SIG-M5 treated with dmso at 0.1 percent for 504 hours (cell line): ENCODE measurements at regions not wholly inside any gene's neighbourhood (a gene's known extent, or its start where the extent isn't known, plus 50 kb on each side); places are given as distances from the start of the nearest gene placed in this dataset.
"Not testable (repeated sequence)": the region's sequence is repeated elsewhere in the genome, so short reads cannot be mapped to it uniquely, and the experiment has no call there.

Experiments used
- DNase-seq: peaks from one replicate; lab custom pipeline; 2025; ENCODE audit not compliant: unreplicated experiment; lab: John Stamatoyannopoulos, UW

GRCh38 chr2:84373391-84373790, 85.7 kb downstream of the SUCLG1 start:
- DNase-seq, result no peak

- DNase-seq, result no peak
Observed at GRCh38 chr2:84362541-84362940, 96.5 kb downstream of the SUCLG1 start.

- DNase-seq, result peak; percentile 2
Observed at GRCh38 chr2:84338069-84338468, 121.0 kb downstream of the SUCLG1 start.

- DNase-seq, result no peak
Observed at GRCh38 chr2:84327645-84328249, 131.3 kb downstream of the SUCLG1 start.

GRCh38 chr2:84326831-84327432, 132.1 kb downstream of the SUCLG1 start:
- DNase-seq, result no peak

GRCh38 chr2:84323890-84324289, 135.2 kb downstream of the SUCLG1 start:
- DNase-seq, result no peak

GRCh38 chr2:84320940-84321339, 138.1 kb downstream of the SUCLG1 start:
- DNase-seq, result no peak

- no peak for DNase-seq
Observed at GRCh38 chr2:84319581-84319980, 139.5 kb downstream of the SUCLG1 start.

- no peak for DNase-seq
Observed at GRCh38 chr2:84317135-84317534, 141.9 kb downstream of the SUCLG1 start.

- DNase-seq, result peak; percentile 68
Observed at GRCh38 chr2:84314901-84315330, 144.2 kb downstream of the SUCLG1 start.

- no peak for DNase-seq
Observed at GRCh38 chr2:84314250-84314649, 144.8 kb downstream of the SUCLG1 start.

- no peak for DNase-seq
Observed at GRCh38 chr2:84309281-84309680, 149.8 kb downstream of the SUCLG1 start.

- DNase-seq, result no peak
Observed at GRCh38 chr2:84306361-84306760, 152.7 kb downstream of the SUCLG1 start.

- peak; percentile 64 for DNase-seq
Observed at GRCh38 chr2:84302513-84303412, 156.3 kb downstream of the SUCLG1 start.

GRCh38 chr2:84301717-84302116, 157.4 kb downstream of the SUCLG1 start:
- DNase-seq, result no peak

- no peak for DNase-seq
Observed at GRCh38 chr2:84300696-84301029, 158.4 kb downstream of the SUCLG1 start.

- not testable (repeated sequence) for DNase-seq
Observed at GRCh38 chr2:84300001-84300695, 158.9 kb downstream of the SUCLG1 start.

GRCh38 chr2:84299211-84299775, 159.8 kb downstream of the SUCLG1 start:
- DNase-seq, result no peak

GRCh38 chr2:84297155-84297554, 161.9 kb downstream of the SUCLG1 start:
- DNase-seq, result no peak

- DNase-seq, result no peak
Observed at GRCh38 chr2:84293791-84294380, 165.2 kb downstream of the SUCLG1 start.

- DNase-seq, result no peak
Observed at GRCh38 chr2:84292545-84292944, 166.5 kb downstream of the SUCLG1 start.
